Gastroesophageal sphincter (tissue), 3 donors: ENCODE measurements at regions not wholly inside any gene's neighbourhood (a gene's known extent, or its start where the extent isn't known, plus 50 kb on each side); places are given as distances from the start of the nearest gene placed in this dataset.

Source experiments
- POLR2A ChIP-seq, 2 donors: fragments of 450-650 bp; IDR thresholded peaks; one replicate each; pipeline ENCODE4 v1.6.1; 2017; ENCODE audit warnings: antibody characterized with exemption in 2 of 2, mild to moderate bottlenecking in 2 of 2, moderate library complexity in 1 of 2
- POLR2AphosphoS5 ChIP-seq: sonication (generic); formaldehyde crosslinking; IDR thresholded peaks from one replicate; pipeline ENCODE4 v1.6.1; 2017; ENCODE audit warnings: antibody characterized with exemption
- TF ChIP-seq, protein P1 (sequence below), 4 experiments: fragments of 200-600 bp in 2 of 4; fragments of 450-650 bp in 2 of 4; sonication (generic) in 1 of 4; IDR thresholded peaks; one replicate each; pipeline ENCODE4 v1.5.1; 2017 to 2019; ENCODE audit warnings: antibody characterized with exemption in 4 of 4, mild to moderate bottlenecking in 2 of 4, moderate library complexity in 2 of 4

DNA sequence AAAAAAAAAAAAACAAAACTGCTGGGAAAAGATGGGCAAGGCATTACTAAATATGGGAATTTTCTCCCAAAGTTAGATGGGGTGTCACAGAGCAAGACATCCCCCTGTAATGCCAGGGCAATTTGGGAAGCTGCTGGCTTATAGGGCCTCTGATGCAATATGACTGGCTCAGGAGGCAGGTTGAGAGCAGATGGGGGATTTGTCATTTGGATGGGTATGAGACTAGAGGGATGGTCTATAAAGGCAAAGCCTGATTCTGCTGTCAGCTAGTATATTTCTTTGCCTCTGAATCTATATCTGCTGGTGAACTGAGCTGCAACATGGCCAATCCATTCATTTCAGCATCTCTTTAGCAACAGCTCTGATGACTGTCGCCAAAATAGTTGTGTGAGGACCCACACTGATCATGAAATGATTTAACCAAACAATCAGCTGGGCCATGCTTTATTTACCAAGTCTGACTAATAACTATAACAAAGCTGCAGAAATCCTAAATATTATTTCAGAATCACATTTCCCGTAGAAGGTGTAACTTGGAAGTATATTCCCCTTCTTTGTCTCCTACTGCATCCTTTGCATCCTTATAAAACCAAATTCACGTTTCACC is 455.1 kb upstream of the ZNF608 start:
- TF ChIP-seq, protein P1, sequence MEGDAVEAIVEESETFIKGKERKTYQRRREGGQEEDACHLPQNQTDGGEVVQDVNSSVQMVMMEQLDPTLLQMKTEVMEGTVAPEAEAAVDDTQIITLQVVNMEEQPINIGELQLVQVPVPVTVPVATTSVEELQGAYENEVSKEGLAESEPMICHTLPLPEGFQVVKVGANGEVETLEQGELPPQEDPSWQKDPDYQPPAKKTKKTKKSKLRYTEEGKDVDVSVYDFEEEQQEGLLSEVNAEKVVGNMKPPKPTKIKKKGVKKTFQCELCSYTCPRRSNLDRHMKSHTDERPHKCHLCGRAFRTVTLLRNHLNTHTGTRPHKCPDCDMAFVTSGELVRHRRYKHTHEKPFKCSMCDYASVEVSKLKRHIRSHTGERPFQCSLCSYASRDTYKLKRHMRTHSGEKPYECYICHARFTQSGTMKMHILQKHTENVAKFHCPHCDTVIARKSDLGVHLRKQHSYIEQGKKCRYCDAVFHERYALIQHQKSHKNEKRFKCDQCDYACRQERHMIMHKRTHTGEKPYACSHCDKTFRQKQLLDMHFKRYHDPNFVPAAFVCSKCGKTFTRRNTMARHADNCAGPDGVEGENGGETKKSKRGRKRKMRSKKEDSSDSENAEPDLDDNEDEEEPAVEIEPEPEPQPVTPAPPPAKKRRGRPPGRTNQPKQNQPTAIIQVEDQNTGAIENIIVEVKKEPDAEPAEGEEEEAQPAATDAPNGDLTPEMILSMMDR (IDR thresholded peaks at IDR 0.05), result no peak
- TF ChIP-seq POLR2AphosphoS5 (no peak), POLR2A (IDR thresholded peaks at IDR 0.05) (no peak)
